Amygdala (tissue), 56 donors: ENCODE measurements at regions not wholly inside any gene's neighbourhood (a gene's known extent, or its start where the extent isn't known, plus 50 kb on each side); places are given as distances from the start of the nearest gene placed in this dataset.
"Not testable (repeated sequence)": the region's sequence is repeated elsewhere in the genome, so short reads cannot be mapped to it uniquely, and the experiment has no call there.

Source experiments
- DNase-seq, 56 donors: peaks; one replicate each; lab custom pipeline; 2025; lab: John Stamatoyannopoulos, UW

DNA sequence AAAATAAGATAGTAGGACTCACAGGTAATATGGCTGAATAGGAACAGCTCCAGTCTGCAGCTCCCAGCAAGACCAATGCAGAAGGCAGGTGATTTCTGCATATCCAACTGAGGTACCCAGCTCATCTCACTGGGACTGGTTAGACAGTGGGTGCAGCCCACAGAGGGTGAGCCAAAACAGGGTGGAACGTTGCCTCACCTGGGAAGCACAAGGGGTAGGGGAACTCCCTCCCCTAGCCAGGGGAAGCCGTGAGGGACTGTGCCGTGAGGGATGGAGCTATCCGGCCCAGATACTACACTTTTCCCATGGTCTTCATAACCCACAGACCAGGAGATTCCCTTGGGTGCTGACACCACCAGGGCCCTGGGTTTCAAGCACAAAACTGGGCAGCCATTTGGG is 114.8 kb upstream of the GNAI1 start:
- not testable (repeated sequence) for DNase-seq

DNA sequence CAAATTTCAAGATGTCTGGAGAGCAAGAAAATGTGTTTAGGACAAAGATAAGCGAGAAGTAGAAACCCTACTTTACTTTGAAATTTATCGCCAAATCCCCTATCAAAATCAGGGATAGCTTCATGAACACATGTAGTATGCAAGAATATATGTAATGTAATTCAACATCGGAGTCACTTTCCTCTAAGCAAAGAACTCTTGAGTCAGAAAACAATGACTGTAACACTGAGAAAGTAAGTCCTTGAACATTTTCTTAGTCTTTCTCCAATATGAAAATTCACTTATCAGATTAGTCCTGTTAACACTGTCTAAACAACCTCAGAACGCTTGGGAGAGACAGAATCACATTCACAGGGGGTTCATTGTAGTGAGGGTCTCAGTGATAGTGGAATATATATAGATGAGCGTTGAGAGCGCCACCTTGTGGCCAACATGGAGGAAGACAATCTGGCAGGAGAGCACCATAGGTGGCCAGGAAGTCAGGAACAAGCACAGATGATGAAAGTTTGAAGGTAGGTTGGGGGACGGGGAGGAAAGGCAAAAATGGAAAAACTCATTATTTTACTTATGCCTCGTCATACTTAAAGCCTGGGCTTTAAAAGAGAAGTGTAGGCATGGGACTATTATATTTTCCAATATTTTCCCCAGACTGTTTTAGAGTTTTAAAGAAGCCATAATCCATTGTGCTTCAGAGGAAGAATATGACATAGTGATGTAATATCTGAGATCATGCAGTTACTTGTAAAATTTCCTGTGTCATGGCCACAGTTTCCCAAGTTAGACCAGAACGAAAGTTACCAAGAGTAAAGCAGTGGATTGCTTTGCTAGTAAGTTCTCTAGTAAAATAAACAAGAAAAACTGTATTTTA is 115.5 kb upstream of the GNAI1 start:
- DNase-seq: peak in 23 of 56 donors; percentile 0 to 44 (median 5)

DNA sequence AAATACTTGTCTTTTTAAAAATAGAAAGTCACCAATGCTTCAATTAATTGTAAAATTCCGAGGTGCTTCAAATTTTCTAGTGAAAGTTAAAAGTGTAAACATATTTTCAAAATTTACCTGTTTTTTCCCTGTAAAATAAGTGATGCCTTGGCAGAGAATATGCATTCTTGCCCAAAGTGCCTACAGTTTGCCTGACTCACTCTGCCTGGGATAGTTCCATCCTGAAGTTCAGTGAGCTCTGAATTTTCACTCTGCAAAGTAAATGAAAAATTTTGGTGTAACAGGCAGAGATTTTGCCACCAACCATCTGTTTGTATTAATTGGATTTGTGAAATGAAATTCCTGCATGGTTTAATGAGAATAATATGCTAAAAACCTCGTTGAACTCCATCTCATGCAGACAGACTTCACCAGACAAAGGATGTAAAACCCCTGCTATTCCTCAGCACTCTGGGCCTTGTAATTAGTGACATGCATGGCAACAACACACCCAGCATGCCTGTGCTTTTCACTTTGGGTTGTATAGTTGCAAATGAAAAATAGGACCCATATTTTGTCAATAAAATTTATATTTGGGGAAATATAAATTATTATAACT is 117.4 kb upstream of the GNAI1 start:
- no peak for DNase-seq

DNA sequence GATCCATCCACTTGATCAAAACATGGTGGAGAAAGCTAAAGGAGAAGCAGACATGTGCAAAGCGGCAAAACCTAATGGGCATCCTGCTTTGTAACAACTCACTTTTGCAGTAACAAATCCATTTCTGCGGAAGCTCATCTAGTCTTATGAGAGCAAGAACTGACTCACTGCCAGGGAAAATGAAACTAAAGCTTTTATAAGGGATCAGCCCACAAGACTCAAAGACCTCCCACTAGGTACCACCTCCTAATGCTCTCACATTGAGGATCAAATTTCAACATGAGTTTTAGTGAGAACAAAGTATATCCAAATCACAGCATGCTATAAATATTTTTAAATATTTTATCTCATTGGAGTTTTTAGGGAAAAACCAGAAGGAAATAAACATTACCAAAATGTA is 120.1 kb upstream of the GNAI1 start:
- no peak for DNase-seq

DNA sequence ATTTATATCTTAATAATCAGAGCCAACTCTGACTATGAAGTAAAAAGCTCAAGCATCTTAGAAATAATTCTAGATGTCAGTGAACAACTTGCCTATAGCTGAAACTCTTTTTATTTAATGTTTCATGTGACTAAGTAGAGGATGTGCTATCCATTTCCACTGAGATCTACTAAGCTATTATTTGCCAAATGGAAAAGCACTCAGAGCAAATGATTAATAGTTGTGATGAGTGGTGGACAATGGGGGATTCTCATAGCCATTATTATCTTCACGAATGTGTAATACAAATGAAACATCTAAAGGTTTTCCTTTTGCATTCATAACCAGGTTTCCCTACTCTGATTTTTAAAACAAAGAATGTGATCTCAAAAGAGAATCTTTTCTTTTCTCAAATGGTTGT is 126.6 kb upstream of the GNAI1 start:
- DNase-seq: no peak

DNA sequence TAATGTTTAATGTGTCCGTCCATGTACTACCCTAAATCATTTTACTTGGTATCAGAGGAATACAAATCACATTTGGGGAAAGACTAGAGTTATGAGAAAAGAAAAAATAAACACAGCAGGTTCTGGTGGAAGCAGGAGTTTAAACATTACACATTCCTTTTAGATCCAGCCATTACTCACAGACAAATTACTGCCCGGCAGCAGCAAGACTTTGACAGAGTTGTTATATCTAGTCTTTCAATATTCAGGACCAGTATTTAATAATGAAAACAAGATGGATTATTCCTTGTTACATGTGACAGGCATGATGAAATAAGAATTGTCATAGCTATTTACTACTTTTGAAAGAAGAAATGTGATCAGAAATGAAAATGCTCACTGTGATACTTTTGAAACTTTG is 131.8 kb upstream of the GNAI1 start:
- DNase-seq: no peak

DNA sequence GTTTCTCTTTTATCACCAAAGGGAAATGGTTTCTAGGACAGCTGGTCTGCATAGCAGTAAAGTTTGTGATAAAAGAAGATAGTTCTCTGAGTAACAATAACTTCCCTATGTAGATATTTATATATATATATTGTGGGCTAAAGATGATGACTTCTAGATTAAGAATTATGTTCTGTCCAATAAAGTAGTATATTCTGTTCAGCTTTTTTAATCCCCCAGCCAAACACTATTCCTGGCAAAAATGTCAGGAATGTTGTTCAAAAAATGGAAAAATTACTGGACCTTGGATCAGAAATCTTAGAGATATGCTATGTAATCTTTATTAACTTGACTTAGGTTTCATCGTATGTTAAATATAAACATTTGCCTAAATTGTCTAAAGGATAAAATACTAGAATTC is 136.3 kb upstream of the GNAI1 start:
- DNase-seq: no peak

DNA sequence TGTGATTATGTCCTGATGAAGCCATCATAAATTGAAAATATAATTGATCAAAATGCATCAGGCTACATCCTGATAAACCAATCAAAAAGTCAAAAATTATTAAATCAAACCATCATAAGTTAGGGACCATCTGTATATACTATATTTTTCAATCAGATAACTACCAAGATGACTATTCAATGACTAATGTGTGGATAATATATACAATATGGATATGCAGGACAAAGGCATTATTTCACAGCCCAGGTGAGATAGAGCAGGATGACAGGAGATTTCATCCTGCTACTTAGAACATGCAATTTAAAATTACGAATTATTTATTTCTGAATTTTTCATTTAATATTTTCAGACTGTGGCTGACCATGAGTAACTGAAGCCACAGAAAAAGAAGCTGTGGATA is 137.3 kb upstream of the GNAI1 start:
- DNase-seq: no peak

DNA sequence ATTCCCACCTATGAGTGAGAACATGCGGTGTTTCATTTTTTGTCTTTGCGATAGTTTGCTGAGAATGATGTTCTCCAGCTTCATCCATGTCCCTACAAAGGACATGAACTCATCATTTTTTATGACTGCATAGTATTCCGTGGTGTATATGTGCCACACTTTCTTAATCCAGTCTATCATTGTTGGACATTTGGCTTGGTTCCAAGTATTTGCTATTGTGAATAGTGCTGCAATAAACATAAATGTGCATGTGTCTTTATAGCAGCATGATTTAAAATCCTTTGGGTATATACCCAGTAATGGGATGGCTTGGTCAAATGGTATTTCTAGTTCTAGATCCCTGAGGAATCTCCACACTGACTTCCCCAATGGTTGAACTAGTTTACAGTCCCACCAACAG is 138.9 kb upstream of the GNAI1 start:
- not testable (repeated sequence) for DNase-seq

DNA sequence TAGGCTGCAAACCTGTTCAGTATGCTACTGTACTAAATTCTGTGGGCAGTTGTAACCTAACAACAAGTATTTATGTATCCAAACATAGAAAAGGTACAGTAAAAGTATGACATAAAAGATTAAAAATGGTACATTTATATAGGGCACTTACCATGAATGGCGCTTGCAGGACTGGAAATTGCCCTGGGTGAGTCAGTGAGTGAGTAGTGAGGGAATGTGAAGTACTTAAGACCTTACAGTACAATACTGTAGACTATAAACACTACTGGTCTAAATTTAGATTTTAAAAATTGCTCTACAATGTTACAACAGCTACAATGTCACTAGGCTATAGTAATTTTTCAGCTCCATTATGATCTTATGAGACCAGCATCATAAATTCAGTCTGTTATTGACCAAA is 146.0 kb upstream of the GNAI1 start:
- no peak for DNase-seq

DNA sequence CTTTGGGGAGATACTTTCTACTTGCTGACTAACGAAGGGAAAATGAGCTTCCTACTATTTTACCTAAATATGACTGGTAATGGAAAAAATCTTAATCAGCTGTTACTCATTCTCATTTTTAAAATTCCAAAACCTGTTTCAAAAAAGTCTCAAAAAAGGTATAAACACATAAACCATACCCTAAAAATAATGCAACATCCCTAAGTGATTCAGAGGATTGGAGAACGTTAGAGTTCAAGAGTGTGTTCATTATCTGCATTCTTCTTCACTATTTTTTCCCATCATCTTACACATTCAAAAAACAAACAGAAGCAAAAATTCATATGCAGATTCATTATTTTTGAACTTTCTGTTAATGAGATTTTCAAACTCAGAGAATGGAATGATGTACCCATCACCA is 150.4 kb upstream of the GNAI1 start:
- DNase-seq: no peak

DNA sequence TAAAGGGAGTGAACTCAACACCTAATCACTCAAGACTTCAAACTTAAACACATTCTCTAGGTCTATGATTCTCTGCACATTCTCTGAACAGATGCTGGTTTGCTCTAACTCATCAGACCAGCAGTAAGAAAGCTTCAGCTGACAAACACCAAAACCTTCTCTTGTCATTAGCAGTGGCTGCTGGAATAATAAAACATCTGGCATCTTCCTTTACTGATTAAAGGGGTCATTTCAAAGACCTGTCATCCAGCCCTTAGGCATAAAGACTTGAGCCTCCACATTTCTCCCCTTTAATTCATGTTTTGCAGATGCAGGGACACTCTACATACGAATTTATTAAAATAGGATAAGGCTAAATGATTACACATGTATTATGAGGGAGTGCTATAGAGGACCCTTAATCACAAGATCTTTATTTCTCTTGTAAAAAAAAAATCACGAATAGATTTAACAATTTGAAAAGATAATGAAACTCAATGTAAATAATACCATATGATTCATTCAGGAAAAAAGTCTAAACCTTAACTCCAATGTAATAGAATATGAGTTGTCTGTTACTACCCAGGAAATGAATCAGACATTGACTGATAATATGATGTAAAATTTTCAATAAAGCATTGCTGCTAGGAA is 152.4 kb upstream of the GNAI1 start:
- no peak for DNase-seq

DNA sequence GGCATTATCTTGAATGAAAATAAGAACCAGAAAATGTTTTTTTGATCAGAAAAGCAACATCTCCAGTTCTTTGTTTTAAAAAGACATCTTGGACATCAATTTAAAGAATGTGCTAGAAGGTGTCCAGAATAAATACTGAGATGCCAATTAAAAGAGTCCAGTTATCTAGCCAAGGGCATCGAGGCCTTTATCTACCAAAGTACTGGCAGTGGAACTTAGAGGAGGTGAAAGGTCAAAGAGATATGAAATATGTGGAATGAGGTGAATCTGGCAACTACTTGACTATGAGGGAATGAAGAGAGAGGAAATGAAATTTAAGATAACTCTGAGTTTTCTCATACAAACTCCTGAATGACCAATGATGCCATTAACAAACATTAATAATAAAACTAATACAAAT is 154.3 kb upstream of the GNAI1 start:
- no peak for DNase-seq

DNA sequence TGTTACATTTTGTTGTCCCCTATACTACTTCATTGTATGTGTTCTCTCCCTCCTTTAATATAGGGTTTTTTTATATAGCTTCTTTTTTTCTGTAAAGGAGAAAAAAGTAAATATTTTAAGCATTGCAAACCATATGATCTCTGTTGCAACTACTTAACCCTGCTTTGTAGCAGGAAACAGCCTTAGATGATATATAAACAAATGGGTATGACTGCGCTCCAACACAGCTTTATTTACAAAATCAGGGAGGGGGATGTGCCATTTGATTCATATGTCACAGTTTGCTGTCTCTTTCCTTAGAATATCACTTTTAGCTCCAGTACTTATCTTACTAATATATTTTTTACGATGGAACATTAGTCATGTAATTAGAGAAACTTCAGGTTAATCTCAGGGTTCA is 155.2 kb upstream of the GNAI1 start:
- no peak for DNase-seq

DNA sequence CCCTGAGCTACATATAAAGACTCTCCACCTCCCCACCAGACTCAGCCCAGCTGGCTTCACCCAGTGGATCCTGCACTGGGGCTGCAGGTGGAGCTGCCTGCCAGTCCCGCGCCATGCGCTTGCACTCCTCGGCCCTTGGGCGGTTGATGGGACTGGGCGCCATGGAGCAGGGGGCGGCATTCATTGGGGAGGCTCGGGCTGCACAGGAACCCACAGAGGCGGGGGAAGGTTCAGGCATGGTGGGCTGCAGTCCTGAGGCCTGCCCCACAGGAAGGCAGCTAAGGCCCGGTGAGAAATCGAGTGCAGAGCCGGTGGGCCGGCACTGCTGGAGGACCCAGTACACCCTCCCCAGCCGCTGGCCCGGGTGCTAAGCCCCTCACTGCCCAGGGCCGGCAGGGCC is 157.2 kb upstream of the GNAI1 start:
- DNase-seq: no peak

DNA sequence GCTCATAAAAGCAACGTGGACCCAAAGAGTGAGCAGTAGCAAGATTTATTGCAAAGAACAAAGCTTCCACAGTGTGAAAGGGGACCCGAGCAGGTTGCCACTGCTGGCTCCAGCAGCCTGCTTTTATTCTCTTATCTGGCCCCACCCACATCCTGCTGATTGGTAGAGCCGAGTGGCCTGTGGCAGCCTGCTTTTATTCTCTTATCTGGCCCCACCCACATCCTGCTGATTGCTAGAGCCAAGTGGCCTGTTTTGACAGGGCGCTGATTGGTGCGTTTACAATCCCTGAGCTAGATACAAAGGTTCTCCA is 158.0 kb upstream of the GNAI1 start:
- DNase-seq: not testable (repeated sequence)

DNA sequence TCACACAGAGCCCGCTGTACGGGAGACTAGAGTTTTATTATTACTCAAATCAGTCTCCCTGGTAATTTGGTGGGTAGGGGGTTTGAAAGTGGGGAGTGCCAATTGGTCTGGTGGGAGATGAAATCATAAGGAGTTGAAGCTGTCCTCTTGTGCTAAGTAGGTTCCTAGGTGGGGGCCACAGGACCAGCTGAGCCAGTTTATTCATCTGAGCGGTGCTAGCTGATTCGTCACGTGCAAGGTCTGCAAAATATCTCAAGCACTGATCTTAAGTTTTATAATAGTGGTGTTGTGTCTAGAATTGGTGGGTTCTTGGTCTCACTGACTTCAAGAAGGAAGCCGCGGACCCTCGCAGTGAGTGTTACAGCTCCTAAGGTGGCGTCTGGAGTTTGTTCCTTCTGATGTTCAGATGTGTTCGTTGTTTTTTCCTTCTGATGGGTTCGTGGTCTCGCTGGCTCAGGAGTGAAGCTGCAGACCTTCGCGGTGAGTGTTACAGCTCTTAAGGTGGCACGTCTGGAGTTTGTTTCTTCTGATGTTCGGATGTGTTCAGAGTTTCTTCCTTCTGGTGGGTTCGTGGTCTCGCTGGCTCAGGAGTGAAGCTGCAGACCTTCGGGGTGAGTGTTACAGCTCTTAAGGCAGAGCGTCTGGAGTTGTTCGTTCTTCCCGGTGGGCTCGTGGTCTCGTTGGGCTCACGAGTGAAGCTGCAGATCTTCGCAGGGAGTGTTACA is 158.5 kb upstream of the GNAI1 start:
- DNase-seq: not testable (repeated sequence)

DNA sequence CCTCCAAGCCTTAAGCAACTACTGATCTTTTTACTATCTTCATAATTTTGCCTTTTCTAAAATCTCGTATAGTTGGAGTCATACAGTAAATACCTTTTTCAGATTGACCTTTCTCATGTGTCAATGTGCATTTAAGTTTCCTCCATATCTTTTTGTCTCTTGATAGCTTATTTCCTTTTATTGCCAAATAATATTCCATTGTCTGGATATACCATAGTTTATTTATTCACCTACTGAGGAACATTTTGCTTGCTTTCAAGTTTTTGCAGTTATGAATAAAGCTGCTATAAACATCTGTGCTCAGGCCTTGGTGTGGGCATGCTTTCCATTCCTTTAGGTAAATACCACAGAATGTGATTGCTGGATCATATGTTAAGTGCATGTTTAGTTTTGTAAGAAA is 161.2 kb upstream of the GNAI1 start:
- DNase-seq: no peak

DNA sequence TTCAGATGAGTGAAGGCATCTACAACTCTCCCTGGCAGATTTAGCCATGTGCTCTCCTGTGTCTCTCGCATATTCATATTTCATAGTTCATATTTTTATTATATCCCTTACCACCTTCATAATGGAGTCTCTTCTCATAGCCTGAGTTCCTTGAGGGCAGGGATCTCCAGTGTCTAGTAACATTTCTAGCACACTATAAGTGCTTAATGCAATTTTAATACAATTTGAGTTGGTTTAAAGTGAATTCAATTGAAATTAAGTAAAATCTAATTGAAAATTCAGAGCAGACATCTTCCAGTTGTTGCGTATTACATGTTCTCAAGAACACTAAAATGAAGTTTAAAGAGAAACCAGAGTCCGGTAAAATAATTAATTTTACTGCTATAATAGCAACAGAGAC is 163.6 kb upstream of the GNAI1 start:
- no peak for DNase-seq

DNA sequence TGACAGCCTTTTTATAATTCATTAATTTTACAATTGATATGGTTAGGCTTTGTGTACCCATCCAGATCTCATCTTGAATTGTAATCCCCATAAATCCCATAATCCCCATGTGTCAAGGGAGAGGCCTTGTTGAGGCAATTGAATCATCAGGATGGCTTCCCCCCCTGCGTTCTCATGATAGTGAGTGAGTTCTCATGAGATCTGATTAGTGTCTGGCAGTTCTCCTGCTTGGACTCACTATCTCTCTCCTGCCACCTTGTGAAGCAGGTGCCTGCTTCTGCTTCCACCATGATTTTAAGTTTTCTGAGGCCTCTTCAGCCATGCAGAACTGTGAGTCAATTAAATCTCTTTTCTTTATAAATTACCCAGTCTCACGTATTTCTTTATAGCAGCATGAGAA is 165.7 kb upstream of the GNAI1 start:
- DNase-seq: no peak

DNA sequence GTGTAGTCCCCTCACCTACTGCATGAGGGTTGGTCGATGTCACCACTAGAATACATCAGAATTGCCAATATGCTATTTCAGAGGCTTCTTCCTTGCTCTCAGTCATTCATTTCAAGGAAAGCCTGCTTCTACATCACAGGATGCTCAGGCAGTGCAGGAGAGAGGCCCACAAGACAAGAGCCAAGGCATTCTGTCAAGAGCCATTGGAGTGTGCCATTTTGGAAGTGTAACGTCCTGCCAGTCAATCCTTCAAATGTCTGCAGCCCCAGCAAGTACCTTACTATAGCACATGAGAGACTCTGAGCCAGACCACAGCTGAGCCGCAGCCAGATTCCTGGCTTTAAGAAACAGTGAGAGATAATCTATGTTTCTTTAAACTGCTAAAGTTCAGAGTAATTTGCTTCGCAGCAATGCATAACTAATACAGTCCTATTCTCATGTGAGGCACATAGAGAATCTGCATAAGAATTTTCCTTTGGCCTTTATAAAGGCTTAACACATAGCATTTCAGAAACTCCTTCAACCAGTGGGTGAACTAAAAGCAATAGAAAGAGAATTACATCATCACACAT is 166.5 kb upstream of the GNAI1 start:
- no peak for DNase-seq
